HL-60 (cell line): ENCODE measurements at regions not wholly inside any gene's neighbourhood (a gene's known extent, or its start where the extent isn't known, plus 50 kb on each side); places are given as distances from the start of the nearest gene placed in this dataset.
A peak's percentile ranks its signal among the peaks of the same experiment; 100 is the strongest.

ENCODE experiments used
- DNase-seq, 2 experiments: peaks; one replicate each; pipeline ENCODE4 v3.0.0-alpha.2; 2010 to 2020; ENCODE audit warnings: low read depth in 1 of 2, low spot score in 1 of 2
- H3K27ac ChIP-seq: fragments of 250-450 bp; sonication (Bioruptor Pico); replicated peaks from 2 replicates; pipeline ENCODE4 v1.5.1; 2020; ENCODE audit warnings: mild to moderate bottlenecking, moderate library complexity
- H3K27me3 ChIP-seq: fragments of 250-450 bp; sonication (Bioruptor Pico); 2 replicates; pipeline ENCODE4 v1.5.1; 2021; ENCODE audit warnings: mild to moderate bottlenecking, moderate library complexity; ENCODE audit not compliant: insufficient read depth, poor library complexity, severe bottlenecking
- H3K4me3 ChIP-seq: replicated peaks from 2 replicates; pipeline ENCODE4 v1.5.1; 2011; ENCODE audit warnings: mild to moderate bottlenecking, control low read depth, low read length; ENCODE audit not compliant: insufficient read depth
- CTCF ChIP-seq: IDR thresholded peaks from one replicate; pipeline ENCODE4 v1.5.1; 2011; ENCODE audit warnings: low read length, control low read depth, inconsistent platforms; ENCODE audit not compliant: insufficient read depth
- GABPA ChIP-seq: IDR thresholded peaks from 2 replicates; pipeline ENCODE4 v1.6.1; 2012; ENCODE audit warnings: low read depth
- POLR2AphosphoS5 ChIP-seq: IDR thresholded peaks from 2 replicates; pipeline ENCODE4 v1.6.1; 2012; ENCODE audit warnings: low read depth
- REST ChIP-seq: IDR thresholded peaks from 2 replicates; pipeline ENCODE4 v1.6.1; 2012; ENCODE audit warnings: low read depth; ENCODE audit not compliant: insufficient replicate concordance
- SPI1 ChIP-seq: IDR thresholded peaks from 2 replicates; pipeline ENCODE4 v1.6.1; 2012; ENCODE audit warnings: low read depth, mild to moderate bottlenecking, borderline replicate concordance

- peak in 1 of 2 experiments; percentile 26 for DNase-seq
- Histone ChIP-seq H3K27me3 (peaks cover 9% of the 10 kb centered on the region), H3K27ac (no peak overlapping the region), H3K4me3 (no peak overlapping the region)
- TF ChIP-seq CTCF (peak; percentile 16), REST (no peak), POLR2AphosphoS5 (no peak)
Observed at GRCh38 chr17:79388556-79389295, 222.1 kb downstream of the RBFOX3 start.

- no peak overlapping the region for H3K27ac ChIP-seq
- H3K4me3 ChIP-seq: no peak overlapping the region
- H3K27me3 ChIP-seq: peaks cover 9% of the 10 kb centered on the region
- TF ChIP-seq REST: no peak
- no peak for TF ChIP-seq GABPA
- TF ChIP-seq SPI1: no peak
- no peak for TF ChIP-seq CTCF
- TF ChIP-seq POLR2AphosphoS5: no peak
- DNase-seq: no peak
Observed at GRCh38 chr17:79387783-79388182, 223.1 kb downstream of the RBFOX3 start.

- H3K4me3 ChIP-seq: no peak overlapping the region
- H3K27me3 ChIP-seq: peaks cover 5% of the 10 kb centered on the region
- H3K27ac ChIP-seq: no peak overlapping the region
- DNase-seq: no peak
- TF ChIP-seq SPI1 (no peak), REST (no peak), POLR2AphosphoS5 (no peak), GABPA (no peak), CTCF (no peak)
Observed at GRCh38 chr17:79385962-79386563, 224.8 kb downstream of the RBFOX3 start.
